Trophoblast cell (in vitro differentiated cells and primary cell): ENCODE measurements at regions not wholly inside any gene's neighbourhood (a gene's known extent, or its start where the extent isn't known, plus 50 kb on each side); places are given as distances from the start of the nearest gene placed in this dataset.

Experiments
- DNase-seq, 2 donors: peaks; one replicate each; pipeline ENCODE4 v3.0.0-alpha.2; 2016
- H2AFZ ChIP-seq: 2 replicates; pipeline ENCODE4 v1.6.1; 2013; ENCODE audit warnings: low read length, moderate library complexity, mild to moderate bottlenecking; ENCODE audit not compliant: insufficient read depth, poor library complexity
- H2AK5ac ChIP-seq: 2 replicates; pipeline ENCODE4 v1.6.1; 2013; ENCODE audit warnings: mild to moderate bottlenecking, low read length
- H2BK120ac ChIP-seq: 2 replicates; pipeline ENCODE4 v1.6.1; 2013; ENCODE audit warnings: low read length, mild to moderate bottlenecking, moderate library complexity; ENCODE audit not compliant: insufficient read depth, poor library complexity
- H2BK12ac ChIP-seq: 2 replicates; pipeline ENCODE4 v1.6.1; 2013; ENCODE audit warnings: mild to moderate bottlenecking, low read length, moderate library complexity
- H2BK5ac ChIP-seq: 2 replicates; pipeline ENCODE4 v1.6.1; 2013; ENCODE audit warnings: low read length, low read depth, moderate library complexity, mild to moderate bottlenecking; ENCODE audit not compliant: poor library complexity
- H3K14ac ChIP-seq: 2 replicates; pipeline ENCODE4 v1.6.1; 2013; ENCODE audit warnings: mild to moderate bottlenecking, low read length
- H3K18ac ChIP-seq: 2 replicates; pipeline ENCODE4 v1.6.1; 2013; ENCODE audit warnings: mild to moderate bottlenecking, low read length
- H3K23ac ChIP-seq: 2 replicates; pipeline ENCODE4 v1.6.1; 2013; ENCODE audit warnings: low read length
- H3K27ac ChIP-seq: 2 replicates; pipeline ENCODE4 v1.5.1; 2013; ENCODE audit warnings: low read depth, mild to moderate bottlenecking, inconsistent platforms, low read length, moderate library complexity
- H3K27me3 ChIP-seq: 2 replicates; pipeline ENCODE4 v1.6.1; 2013; ENCODE audit warnings: inconsistent platforms, mild to moderate bottlenecking, low read length, moderate library complexity; ENCODE audit not compliant: insufficient read depth
- H3K36me3 ChIP-seq, 2 experiments: 1 replicate in 1 of 2; 2 replicates in 1 of 2; pipeline ENCODE4 v1.6.1; 2013; ENCODE audit warnings: low read length in 2 of 2, mild to moderate bottlenecking in 2 of 2, moderate library complexity in 1 of 2; ENCODE audit not compliant: insufficient read depth in 2 of 2, control insufficient read depth in 1 of 2
- H3K4ac ChIP-seq: 2 replicates; pipeline ENCODE4 v1.6.1; 2013; ENCODE audit warnings: low read depth, mild to moderate bottlenecking, low read length, moderate library complexity
- H3K4me1 ChIP-seq, 2 experiments: 1 replicate in 1 of 2; 2 replicates in 1 of 2; pipeline ENCODE4 v1.6.1; 2013; ENCODE audit warnings: low read length in 2 of 2, mild to moderate bottlenecking in 2 of 2, moderate library complexity in 1 of 2; ENCODE audit not compliant: insufficient read depth in 2 of 2, control insufficient read depth in 1 of 2
- H3K4me2 ChIP-seq: 2 replicates; pipeline ENCODE4 v1.6.1; 2013; ENCODE audit warnings: inconsistent platforms, mild to moderate bottlenecking, low read length, moderate library complexity
- H3K4me3 ChIP-seq: 2 replicates; pipeline ENCODE4 v1.5.1; 2013; ENCODE audit warnings: mild to moderate bottlenecking, low read depth, low read length, inconsistent platforms
- H3K79me1 ChIP-seq: one replicate; pipeline ENCODE4 v1.6.1; 2013; ENCODE audit warnings: low read length
- H3K79me2 ChIP-seq: 2 replicates; pipeline ENCODE4 v1.6.1; 2013; ENCODE audit warnings: low read length, mild to moderate bottlenecking; ENCODE audit not compliant: control insufficient read depth, insufficient read depth, poor library complexity
- H3K9ac ChIP-seq: 2 replicates; pipeline ENCODE4 v1.6.1; 2013; ENCODE audit warnings: mild to moderate bottlenecking, low read length
- H3K9me3 ChIP-seq: 2 replicates; pipeline ENCODE4 v1.6.1; 2013; ENCODE audit warnings: low read depth, mild to moderate bottlenecking, control low read depth, inconsistent platforms, low read length; ENCODE audit not compliant: insufficient read depth
- H4K12ac ChIP-seq: 2 replicates; pipeline ENCODE4 v1.6.1; 2013; ENCODE audit warnings: low read depth, mild to moderate bottlenecking, low read length, moderate library complexity
- H4K8ac ChIP-seq: 2 replicates; pipeline ENCODE4 v1.6.1; 2013; ENCODE audit warnings: low read depth, mild to moderate bottlenecking, low read length, moderate library complexity
- H4K91ac ChIP-seq: one replicate; pipeline ENCODE4 v1.6.1; 2013; ENCODE audit warnings: low read depth, mild to moderate bottlenecking, low read length, moderate library complexity
- WGBS: extraction: QIAGEN DNeasy Blood & Tissue Kit; methylation state at CpG from one replicate; pipeline ENCODE4 v1.1.7; 2013; ENCODE audit warnings: missing lambda C conversion rate; ENCODE audit not compliant: insufficient read length, insufficient coverage; ENCODE audit errors: extremely low coverage; 5-methylcytosine and 5-hydroxymethylcytosine counted together

DNA sequence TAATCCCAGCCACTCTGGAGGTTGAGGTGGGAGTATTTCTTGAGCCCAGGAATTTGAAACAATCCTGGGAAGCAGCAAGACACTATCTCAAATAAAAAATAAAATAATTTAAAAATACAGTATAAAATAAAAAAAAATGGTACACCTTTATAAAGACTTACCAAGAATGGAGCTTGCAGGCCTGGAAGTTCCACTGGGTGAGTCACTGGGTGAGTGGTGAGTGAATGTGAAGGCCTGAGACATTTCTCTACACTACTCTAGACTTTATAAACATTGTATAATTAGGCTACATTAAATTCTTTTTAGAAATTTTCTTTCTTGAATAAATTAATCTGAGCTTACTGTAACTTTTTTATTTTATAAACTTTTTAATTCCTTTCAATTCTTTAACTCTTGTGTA lies 609.1 kb upstream of the BCHE start:
- no peaks in the 10 kb centered on the region for H3K9me3 ChIP-seq
- H4K8ac ChIP-seq, result no peak overlapping the region
- no peak overlapping the region for H2BK120ac ChIP-seq
- H4K91ac ChIP-seq, result no peak overlapping the region
- H3K27ac ChIP-seq, result no peak overlapping the region
- H4K12ac ChIP-seq, result no peak overlapping the region
- no peak overlapping the region for H3K4ac ChIP-seq
- H3K14ac ChIP-seq, result no peak overlapping the region
- no peak overlapping the region for H3K4me2 ChIP-seq
- H3K18ac ChIP-seq, result no peak overlapping the region
- H2AFZ ChIP-seq, result no peak overlapping the region
- no peaks in the 10 kb centered on the region for H3K79me2 ChIP-seq
- H2BK12ac ChIP-seq, result no peak overlapping the region
- H2BK5ac ChIP-seq, result no peak overlapping the region
- H3K36me3 ChIP-seq, result no peaks in the 10 kb centered on the region
- H3K79me1 ChIP-seq, result no peaks in the 10 kb centered on the region
- peak in 1 of 2 donors; percentile 26 for DNase-seq
- no peak overlapping the region for H2AK5ac ChIP-seq
- H3K9ac ChIP-seq, result no peak overlapping the region
- H3K27me3 ChIP-seq, result no peaks in the 10 kb centered on the region
- H3K4me3 ChIP-seq, result no peak overlapping the region
- H3K4me1 ChIP-seq, result peaks cover 0 to 2% of the 10 kb centered on the region in 2 experiments
- H3K23ac ChIP-seq, result no peak overlapping the region

DNA sequence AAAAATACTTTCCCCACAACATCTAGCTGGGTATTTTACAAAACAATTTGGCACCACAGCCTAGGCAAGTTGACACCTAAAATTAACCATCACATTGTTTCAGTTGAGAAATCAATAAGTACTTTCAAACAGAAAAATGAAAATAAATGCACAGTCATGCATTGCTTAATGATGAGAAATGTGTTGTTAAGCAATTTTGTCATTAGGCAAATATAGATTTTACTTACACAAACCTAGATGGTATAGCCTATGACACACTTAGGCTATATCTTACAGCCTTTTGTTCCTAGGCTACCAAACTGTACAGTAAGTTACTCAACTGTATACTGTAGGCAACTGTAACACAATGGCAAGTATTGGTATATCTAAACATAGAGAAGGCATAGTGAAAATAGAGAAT lies 608.6 kb upstream of the BCHE start:
- H2BK12ac ChIP-seq, result no peak overlapping the region
- no peaks in the 10 kb centered on the region for H3K9me3 ChIP-seq
- H3K4me3 ChIP-seq, result no peak overlapping the region
- H4K8ac ChIP-seq, result no peak overlapping the region
- H3K14ac ChIP-seq, result no peak overlapping the region
- peak in 1 of 2 donors; percentile 47 for DNase-seq
- H2BK5ac ChIP-seq, result no peak overlapping the region
- H2AFZ ChIP-seq, result no peak overlapping the region
- no peak overlapping the region for H3K23ac ChIP-seq
- no peak overlapping the region for H4K12ac ChIP-seq
- no peak overlapping the region for H3K27ac ChIP-seq
- H2AK5ac ChIP-seq, result no peak overlapping the region
- H3K4ac ChIP-seq, result no peak overlapping the region
- H4K91ac ChIP-seq, result no peak overlapping the region
- no peak overlapping the region for H3K9ac ChIP-seq
- no peak overlapping the region for H2BK120ac ChIP-seq
- no peaks in the 10 kb centered on the region for H3K79me1 ChIP-seq
- no peaks in the 10 kb centered on the region for H3K27me3 ChIP-seq
- no peaks in the 10 kb centered on the region for H3K79me2 ChIP-seq
- H3K4me1 ChIP-seq, result peaks cover 0 to 2% of the 10 kb centered on the region in 2 experiments
- no peak overlapping the region for H3K4me2 ChIP-seq
- H3K36me3 ChIP-seq, result no peaks in the 10 kb centered on the region
- H3K18ac ChIP-seq, result no peak overlapping the region

DNA sequence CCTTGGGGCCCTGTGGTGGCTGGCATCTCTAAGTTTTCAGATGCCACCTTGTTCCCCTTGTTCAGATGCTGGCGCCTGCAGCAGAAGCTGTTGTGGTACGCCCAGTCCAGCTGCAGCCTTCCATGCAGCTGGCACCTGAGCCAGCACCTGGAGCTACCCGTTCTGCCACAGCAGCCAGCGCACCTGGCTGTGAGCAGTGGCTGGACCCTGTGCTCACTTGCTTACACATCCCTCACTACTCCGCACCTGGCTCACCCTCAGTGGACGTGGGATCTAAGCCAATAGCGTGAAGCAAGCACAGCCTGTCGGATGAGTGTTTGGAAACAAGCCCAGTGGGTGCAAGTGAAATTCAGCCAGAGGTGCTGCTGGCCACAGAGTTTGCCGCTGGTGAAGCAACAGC lies 607.5 kb upstream of the BCHE start:
- no peak overlapping the region for H2BK120ac ChIP-seq
- H4K8ac ChIP-seq, result no peak overlapping the region
- no peak overlapping the region for H3K18ac ChIP-seq
- H3K27me3 ChIP-seq, result no peaks in the 10 kb centered on the region
- H4K91ac ChIP-seq, result no peak overlapping the region
- H2BK12ac ChIP-seq, result no peak overlapping the region
- no CpG with 5 or more reads among the region's 9 CpGs for WGBS
- no peak overlapping the region for H2AK5ac ChIP-seq
- H3K36me3 ChIP-seq, result no peaks in the 10 kb centered on the region
- no peaks in the 10 kb centered on the region for H3K79me2 ChIP-seq
- H2AFZ ChIP-seq, result no peak overlapping the region
- no peak overlapping the region for H3K27ac ChIP-seq
- peak; percentile 38 to 56 for DNase-seq
- no peak overlapping the region for H3K4me3 ChIP-seq
- H4K12ac ChIP-seq, result no peak overlapping the region
- H3K14ac ChIP-seq, result no peak overlapping the region
- no peak overlapping the region for H3K4me2 ChIP-seq
- H3K9ac ChIP-seq, result peak overlapping the region; percentile 7
- peaks cover 0 to 2% of the 10 kb centered on the region in 2 experiments for H3K4me1 ChIP-seq
- no peaks in the 10 kb centered on the region for H3K9me3 ChIP-seq
- no peak overlapping the region for H2BK5ac ChIP-seq
- H3K79me1 ChIP-seq, result no peaks in the 10 kb centered on the region
- H3K4ac ChIP-seq, result no peak overlapping the region
- H3K23ac ChIP-seq, result no peak overlapping the region

DNA sequence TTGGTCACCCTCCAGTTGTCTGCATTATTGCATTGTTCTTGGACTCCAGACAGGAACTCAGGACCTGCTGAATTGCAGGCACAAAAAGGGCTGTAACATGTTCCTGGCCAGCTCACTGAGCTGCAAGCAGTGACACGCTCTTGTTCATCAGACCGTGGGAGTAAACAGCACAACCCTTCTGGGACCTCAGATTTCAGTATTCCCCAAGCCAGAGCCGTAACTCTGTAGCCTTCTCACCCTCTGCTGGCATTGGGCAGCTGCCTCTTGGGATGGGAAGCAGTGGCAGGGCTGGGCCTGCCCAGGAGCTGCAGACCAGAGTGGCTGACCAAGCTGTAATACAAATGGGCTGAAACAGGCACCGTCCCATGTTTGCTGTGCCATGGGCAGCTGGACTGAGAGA lies 607.1 kb upstream of the BCHE start:
- no peak overlapping the region for H3K23ac ChIP-seq
- no peak overlapping the region for H3K14ac ChIP-seq
- H2AK5ac ChIP-seq, result no peak overlapping the region
- H3K27ac ChIP-seq, result no peak overlapping the region
- H3K18ac ChIP-seq, result no peak overlapping the region
- H3K9ac ChIP-seq, result no peak overlapping the region
- no peaks in the 10 kb centered on the region for H3K36me3 ChIP-seq
- H2AFZ ChIP-seq, result no peak overlapping the region
- H3K4me2 ChIP-seq, result no peak overlapping the region
- no peak overlapping the region for H2BK12ac ChIP-seq
- no peak overlapping the region for H4K8ac ChIP-seq
- H2BK5ac ChIP-seq, result no peak overlapping the region
- no peak overlapping the region for H3K4ac ChIP-seq
- H3K27me3 ChIP-seq, result no peaks in the 10 kb centered on the region
- H3K79me2 ChIP-seq, result no peaks in the 10 kb centered on the region
- no peak overlapping the region for H4K12ac ChIP-seq
- no peaks in the 10 kb centered on the region for H3K9me3 ChIP-seq
- WGBS, result no CpG with 5 or more reads among the region's 4 CpGs
- no peak overlapping the region for H4K91ac ChIP-seq
- H3K79me1 ChIP-seq, result no peaks in the 10 kb centered on the region
- DNase-seq, result no peak
- H3K4me3 ChIP-seq, result no peak overlapping the region
- H2BK120ac ChIP-seq, result no peak overlapping the region
- peaks cover 0 to 2% of the 10 kb centered on the region in 2 experiments for H3K4me1 ChIP-seq
